ENCODE measurements at regions not wholly inside any gene's neighbourhood (a gene's known extent, or its start where the extent isn't known, plus 50 kb on each side); places are given as distances from the start of the nearest gene placed in this dataset.

GRCh38 chr7:24402655-24403054, 118.7 kb downstream of the NPY start:
- H3K9me3 ChIP-seq (ENCODE audit: low read length): no peaks in the 10 kb centered on the region
- 0 out of 2 replicates have a peak, but pooled peaks cover 5% of the 10 kb centered on the region for H3K4me1 ChIP-seq (ENCODE audit: insufficient read depth, low read length)
- H3F3A ChIP-seq (ENCODE audit: low read length, unreplicated experiment): no peaks in the 10 kb centered on the region
- H3K27me3 ChIP-seq (ENCODE audit: low read length): peaks cover 13% of the 10 kb centered on the region
- no peaks in the 10 kb centered on the region for H3K9me2 ChIP-seq (replicated peaks; ENCODE audit: low read length)
- no peaks in the 10 kb centered on the region for H4K20me1 ChIP-seq (ENCODE audit: low read length)
- TF ChIP-seq CTCF (conservative IDR thresholded peaks at IDR 0.05; ENCODE audit: low read depth, low read length): no peak
- no peak for TF ChIP-seq EZH2phosphoT487 (IDR thresholded peaks at IDR 0.05; ENCODE audit: borderline replicate concordance, low read length)
- no peak for TF ChIP-seq EZH2 (IDR thresholded peaks at IDR 0.05; ENCODE audit: low read length, unreplicated experiment)
- no TSS peak for BruUV-seq (replicated peaks)
- H3K79me2 ChIP-seq (ENCODE audit: low read length): no peaks in the 10 kb centered on the region
- ChIA-PET POLR2A (ENCODE audit: unreplicated experiment) (no interaction called here), CTCF (interaction anchor here (0.5 to 0.7 kb wide), 2 partner anchors 262 to 692 kb away, joined by 3 to 6 read pairs; no protein-coding TSS in a partner anchor)
- H3K4me3 ChIP-seq (ENCODE audit: low read length): peak overlapping the region; percentile 61; the same call in 1 of the 2 replicates
- H2AFZ ChIP-seq (ENCODE audit: low read length): no peak overlapping the region; the same call in 1 of the 2 replicates
- DNase-seq (no peak), ATAC-seq (0 out of 2 replicates have a peak, but pooled peaks have one; percentile 13)
- 0 out of 2 replicates have a peak overlapping the region, but pooled peaks have one; percentile 13 for H3K9ac ChIP-seq (ENCODE audit: low read length)
- H3K27ac ChIP-seq (ENCODE audit: low read length): no peak overlapping the region
- intact Hi-C loops (cut with micrococcal nuclease): loop anchor here (1.0 to 5.0 kb wide), 5 partner anchors 170 to 696 kb away; partner anchors contain the start of gene PALS2
- no peaks in the 10 kb centered on the region for H3K36me3 ChIP-seq (ENCODE audit: low read depth, low read length)
- peak overlapping the region; percentile 81 for H3K4me2 ChIP-seq (ENCODE audit: low read length)

GRCh38 chr7:24403557-24403956, 119.6 kb downstream of the NPY start:
- no peak for ATAC-seq
- Histone ChIP-seq H3K9ac (ENCODE audit: low read length) (no peak overlapping the region), H3K9me3 (ENCODE audit: low read length) (no peaks in the 10 kb centered on the region), H2AFZ (ENCODE audit: low read length) (no peak overlapping the region), H3K4me1 (ENCODE audit: insufficient read depth, low read length) (0 out of 2 replicates have a peak, but pooled peaks cover 5% of the 10 kb centered on the region), H3K4me3 (ENCODE audit: low read length) (no peak overlapping the region), H3K27me3 (ENCODE audit: low read length) (peaks cover 22% of the 10 kb centered on the region), H3K79me2 (ENCODE audit: low read length) (no peaks in the 10 kb centered on the region), H3K9me2 (replicated peaks; ENCODE audit: low read length) (no peaks in the 10 kb centered on the region), H4K20me1 (ENCODE audit: low read length) (no peaks in the 10 kb centered on the region), H3K4me2 (ENCODE audit: low read length) (no peak overlapping the region), H3F3A (ENCODE audit: low read length, unreplicated experiment) (no peaks in the 10 kb centered on the region), H3K27ac (ENCODE audit: low read length) (no peak overlapping the region), H3K36me3 (ENCODE audit: low read depth, low read length) (no peaks in the 10 kb centered on the region)
- no peak for TF ChIP-seq EZH2phosphoT487 (IDR thresholded peaks at IDR 0.05; ENCODE audit: borderline replicate concordance, low read length)
- BruUV-seq (replicated peaks): no TSS peak
- ChIA-PET POLR2A (ENCODE audit: unreplicated experiment) (no interaction called here), CTCF (no interaction called here)
- intact Hi-C loops (cut with micrococcal nuclease): loop anchor here (5.0 kb wide), 1 partner anchor 169 kb away; the partner anchor contains the start of gene PALS2
- no peak for DNase-seq

GRCh38 chr7:24404315-24404714, 120.3 kb downstream of the NPY start:
- H2AFZ ChIP-seq (ENCODE audit: low read length): no peak overlapping the region
- no peaks in the 10 kb centered on the region for H4K20me1 ChIP-seq (ENCODE audit: low read length)
- H3K79me2 ChIP-seq (ENCODE audit: low read length): no peaks in the 10 kb centered on the region
- H3K27me3 ChIP-seq (ENCODE audit: low read length): peaks cover 30% of the 10 kb centered on the region
- POLR2A ChIA-PET (ENCODE audit: unreplicated experiment): no interaction called here
- 0 out of 2 replicates have a peak, but pooled peaks cover 5% of the 10 kb centered on the region for H3K4me1 ChIP-seq (ENCODE audit: insufficient read depth, low read length)
- H3K4me2 ChIP-seq (ENCODE audit: low read length): no peak overlapping the region
- no peak overlapping the region for H3K4me3 ChIP-seq (ENCODE audit: low read length)
- no peaks in the 10 kb centered on the region for H3K9me3 ChIP-seq (ENCODE audit: low read length)
- no peak for TF ChIP-seq CTCF (conservative IDR thresholded peaks at IDR 0.05; ENCODE audit: low read depth, low read length)
- no peak for TF ChIP-seq EZH2phosphoT487 (IDR thresholded peaks at IDR 0.05; ENCODE audit: borderline replicate concordance, low read length)
- TF ChIP-seq EZH2 (IDR thresholded peaks at IDR 0.05; ENCODE audit: low read length, unreplicated experiment): no peak
- intact Hi-C loops (cut with micrococcal nuclease): loop anchor here (5.0 kb wide), 1 partner anchor 168 kb away; the partner anchor contains the start of gene PALS2
- no peak overlapping the region for H3K27ac ChIP-seq (ENCODE audit: low read length)
- H3K36me3 ChIP-seq (ENCODE audit: low read depth, low read length): no peaks in the 10 kb centered on the region
- no TSS peak for BruUV-seq (replicated peaks)
- CTCF ChIA-PET: no interaction called here
- no peak overlapping the region for H3K9ac ChIP-seq (ENCODE audit: low read length)
- ATAC-seq (no peak), DNase-seq (no peak)
- no peaks in the 10 kb centered on the region for H3K9me2 ChIP-seq (replicated peaks; ENCODE audit: low read length)
- no peaks in the 10 kb centered on the region for H3F3A ChIP-seq (ENCODE audit: low read length, unreplicated experiment)

Data from PC-3 (cell line).